Right atrium auricular region (tissue), 2 donors: ENCODE measurements at regions not wholly inside any gene's neighbourhood (a gene's known extent, or its start where the extent isn't known, plus 50 kb on each side); places are given as distances from the start of the nearest gene placed in this dataset.

ENCODE experiments used
- DNase-seq: peaks from one replicate; pipeline ENCODE4 v3.0.0-alpha.2; 2019; ENCODE audit warnings: low spot score
- H3K27ac ChIP-seq, 2 donors: fragments of 200-600 bp; sonication (generic); 1 replicate in 1 of 2; 2 replicates in 1 of 2; pipeline ENCODE4 v1.5.1; 2016 to 2019
- H3K27me3 ChIP-seq, 2 donors: fragments of 200-600 bp; sonication (generic); one replicate each; pipeline versions ENCODE4 v1.5.1 to v1.6.0; 2017 to 2019
- H3K36me3 ChIP-seq: fragments of 200-600 bp; sonication (generic); one replicate; pipeline ENCODE4 v1.5.1; 2016
- H3K4me1 ChIP-seq, 2 donors: fragments of 200-600 bp; sonication (generic); one replicate each; pipeline versions ENCODE4 v1.5.1 to v1.6.0; 2017 to 2019
- H3K4me3 ChIP-seq, 2 donors: fragments of 200-600 bp; sonication (generic); 1 replicate in 1 of 2; 2 replicates in 1 of 2; pipeline ENCODE4 v1.5.1; 2017 to 2019; ENCODE audit warnings: mild to moderate bottlenecking in 1 of 2, moderate library complexity in 1 of 2
- H3K9me3 ChIP-seq, 2 donors: fragments of 200-600 bp; sonication (generic); one replicate each; pipeline ENCODE4 v1.5.1; 2019
- CTCF ChIP-seq, 2 donors: fragments of 200-600 bp; sonication (generic); IDR thresholded peaks; one replicate each; pipeline ENCODE4 v1.5.1; 2019; ENCODE audit warnings: antibody characterized with exemption in 2 of 2

GRCh38 chr12:114913871-114914801 is 230.2 kb upstream of the TBX3 start:
- DNase-seq: no peak
- no peak for TF ChIP-seq CTCF (IDR thresholded peaks at IDR 0.05)
- peaks cover 0 to 14% of the 10 kb centered on the region in 2 donors for H3K9me3 ChIP-seq

GRCh38 chr12:114912811-114913210 is 228.8 kb upstream of the TBX3 start:
- Histone ChIP-seq H3K36me3 (no peaks in the 10 kb centered on the region), H3K4me3 (no peak overlapping the region), H3K9me3 (peaks cover 0 to 5% of the 10 kb centered on the region in 2 donors), H3K27ac (no peak overlapping the region), H3K4me1 (no peaks in the 10 kb centered on the region), H3K27me3 (no peaks in the 10 kb centered on the region)
- no peak for TF ChIP-seq CTCF (IDR thresholded peaks at IDR 0.05)
- DNase-seq: no peak

More at GRCh38 chr12:114913871-114914801, 230.2 kb upstream of the TBX3 start:
- Histone ChIP-seq H3K4me3 (no peak overlapping the region), H3K27me3 (no peaks in the 10 kb centered on the region), H3K36me3 (no peaks in the 10 kb centered on the region), H3K27ac (no peak overlapping the region), H3K4me1 (no peaks in the 10 kb centered on the region)

- DNase-seq: no peak
- Histone ChIP-seq H3K9me3 (peaks cover 0 to 4% of the 10 kb centered on the region in 2 donors), H3K4me3 (no peak overlapping the region), H3K36me3 (no peaks in the 10 kb centered on the region), H3K4me1 (no peaks in the 10 kb centered on the region), H3K27ac (no peak overlapping the region), H3K27me3 (no peaks in the 10 kb centered on the region)
- no peak for TF ChIP-seq CTCF (IDR thresholded peaks at IDR 0.05)
Measured at GRCh38 chr12:114911196-114911595, 227.2 kb upstream of the TBX3 start.

GRCh38 chr12:114904254-114905003 is 220.5 kb upstream of the TBX3 start:
- Histone ChIP-seq H3K9me3 (no peaks in the 10 kb centered on the region), H3K4me3 (no peak overlapping the region), H3K27me3 (no peaks in the 10 kb centered on the region), H3K36me3 (no peaks in the 10 kb centered on the region), H3K4me1 (no peaks in the 10 kb centered on the region), H3K27ac (no peak overlapping the region)
- no peak for TF ChIP-seq CTCF (IDR thresholded peaks at IDR 0.05)
- DNase-seq: no peak

GRCh38 chr12:114903083-114903691 is 219.2 kb upstream of the TBX3 start:
- no peak for DNase-seq
- Histone ChIP-seq H3K4me1 (no peaks in the 10 kb centered on the region), H3K36me3 (no peaks in the 10 kb centered on the region), H3K27ac (no peak overlapping the region), H3K4me3 (no peak overlapping the region), H3K27me3 (no peaks in the 10 kb centered on the region), H3K9me3 (no peaks in the 10 kb centered on the region)
- no peak for TF ChIP-seq CTCF (IDR thresholded peaks at IDR 0.05)
